GM18517 (cell line): ENCODE measurements at regions not wholly inside any gene's neighbourhood (a gene's known extent, or its start where the extent isn't known, plus 50 kb on each side); places are given as distances from the start of the nearest gene placed in this dataset.
"Not testable (repeated sequence)": the region's sequence is repeated elsewhere in the genome, so short reads cannot be mapped to it uniquely, and the experiment has no call there.

Experiments
- ATAC-seq: cut with Tn5 transposase; IDR thresholded peaks from one replicate; pipeline ENCODE4 v1.9.1; 2021; ENCODE audit warnings: mild to moderate bottlenecking, moderate library complexity; ENCODE audit not compliant: unreplicated experiment

GRCh38 chr16:73418691-73419090, 370.8 kb upstream of the ZFHX3 start:
- no peak for ATAC-seq

DNA sequence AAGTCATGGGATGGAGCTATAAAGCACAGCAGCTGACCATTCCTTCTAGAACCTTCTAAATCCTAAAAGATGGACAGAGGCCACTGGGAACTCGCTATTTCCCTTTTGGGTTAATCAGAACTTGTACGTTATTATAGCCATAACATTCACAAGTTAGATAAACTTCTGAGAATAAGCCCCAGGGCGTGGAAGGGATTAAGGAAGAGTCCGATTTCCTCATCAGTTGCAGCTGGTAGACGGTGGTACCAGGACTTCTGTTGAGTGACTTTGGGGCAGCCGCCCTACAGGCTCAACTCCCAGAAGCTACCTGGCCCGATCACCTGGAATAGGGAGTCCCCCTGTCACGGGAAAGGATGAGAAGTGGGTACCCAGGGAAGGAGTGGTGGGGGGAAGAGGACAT, 370.1 kb upstream of the ZFHX3 start:
- no peak for ATAC-seq

- ATAC-seq = no peak
These were observed 367.4 kb upstream of the ZFHX3 start for GRCh38 chr16:73415286-73415685.

- ATAC-seq = no peak
These were observed 366.7 kb upstream of the ZFHX3 start for GRCh38 chr16:73414638-73415037.

GRCh38 chr16:73413830-73414190, 365.9 kb upstream of the ZFHX3 start:
- ATAC-seq = no peak

DNA sequence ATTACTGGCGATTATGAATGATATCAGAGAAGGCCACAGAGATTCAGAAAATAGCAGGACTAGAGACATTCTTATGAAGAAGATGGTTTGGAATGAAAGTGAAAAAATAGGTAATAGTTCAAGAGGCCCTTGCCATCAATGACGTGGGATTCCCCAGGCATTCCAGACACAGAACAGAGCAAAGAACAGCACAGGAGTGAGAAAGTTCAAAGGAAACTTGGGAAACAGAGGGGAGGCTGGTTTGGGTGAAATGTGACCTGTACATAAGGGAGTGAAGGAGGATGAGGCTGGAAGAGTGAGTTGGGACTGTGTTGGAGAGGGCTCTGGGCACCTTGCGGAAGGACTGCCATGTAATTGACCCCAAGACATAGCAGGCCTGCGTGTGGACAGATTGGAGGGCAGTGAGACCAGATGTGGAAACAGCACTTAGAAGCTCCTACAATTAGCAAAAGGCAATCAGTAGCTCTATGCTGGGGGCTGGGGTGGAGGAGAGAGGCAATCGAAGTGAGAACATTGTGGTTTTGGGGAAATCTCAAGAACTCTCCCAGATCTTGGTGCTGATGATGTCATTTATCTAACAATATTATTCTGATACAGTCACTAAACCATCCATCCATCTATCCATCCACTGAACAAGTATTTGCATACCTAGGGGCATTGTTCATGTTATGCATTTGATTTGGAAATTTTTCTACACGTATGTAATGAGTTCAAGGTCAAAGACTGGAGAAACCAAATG, 365.3 kb upstream of the ZFHX3 start:
- ATAC-seq = no peak

- no peak for ATAC-seq
These were observed 364.5 kb upstream of the ZFHX3 start for GRCh38 chr16:73412416-73412815.

DNA sequence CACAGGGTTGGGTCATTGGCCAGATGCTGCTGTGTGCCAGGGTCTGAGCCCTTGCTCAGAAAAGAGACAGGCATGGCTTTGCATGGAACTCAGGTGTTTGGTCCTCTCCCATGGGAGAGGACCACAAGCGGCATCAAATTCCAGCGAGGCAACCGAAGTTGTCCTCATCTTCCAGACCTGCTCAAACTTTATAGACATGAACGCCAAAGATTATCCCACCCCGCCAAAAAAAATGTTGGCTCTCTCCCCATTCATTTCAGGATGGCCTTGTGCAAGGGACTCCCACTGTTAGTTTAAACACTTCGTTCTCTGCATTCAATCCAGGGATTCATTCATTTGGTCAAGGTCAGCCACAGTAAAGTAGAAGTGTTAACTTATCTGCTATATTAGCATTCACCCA, 360.8 kb upstream of the ZFHX3 start:
- ATAC-seq = no peak

- no peak for ATAC-seq
These were observed 360.4 kb upstream of the ZFHX3 start for GRCh38 chr16:73408311-73408710.

DNA sequence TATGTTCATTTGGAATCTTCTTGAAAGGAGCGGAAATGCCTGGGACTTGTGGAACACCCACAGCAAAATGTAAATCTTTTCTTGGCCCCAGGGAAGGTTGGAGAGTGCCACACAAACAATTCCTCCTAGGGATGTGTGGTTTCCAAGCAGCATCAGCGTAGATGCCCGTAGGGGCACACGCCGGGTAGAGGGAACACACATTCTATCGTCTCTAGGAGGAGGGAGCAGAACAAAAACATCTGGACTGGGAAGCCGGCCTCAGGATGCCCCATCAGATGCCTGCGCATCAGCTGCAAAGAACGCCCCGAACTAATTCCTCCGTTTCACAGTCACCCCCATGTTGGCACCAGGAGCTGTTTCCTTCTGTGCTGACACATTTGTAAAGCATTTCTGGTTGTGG, 357.9 kb upstream of the ZFHX3 start:
- no peak for ATAC-seq

- ATAC-seq = no peak
These were observed 356.1 kb upstream of the ZFHX3 start for GRCh38 chr16:73404001-73404400.

DNA sequence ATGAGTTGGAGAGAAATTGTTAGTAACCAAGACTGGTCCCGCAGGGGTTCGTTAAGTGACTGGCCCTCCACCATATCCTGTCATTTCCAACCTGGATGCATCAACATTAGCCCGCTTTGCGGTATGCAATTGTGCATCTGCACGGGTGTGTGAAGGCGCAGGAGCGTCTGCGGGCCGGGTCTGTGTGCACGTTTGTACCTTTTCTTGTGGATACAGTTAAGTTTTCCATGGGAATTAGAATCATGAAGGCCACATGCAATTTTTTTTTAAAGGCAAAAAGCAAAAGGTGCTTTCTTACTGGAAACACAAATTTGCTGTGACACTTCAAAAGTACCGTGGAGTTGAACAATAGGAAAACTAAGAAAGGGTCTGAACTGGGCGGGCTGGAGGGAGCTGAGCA, 355.4 kb upstream of the ZFHX3 start:
- no peak for ATAC-seq

DNA sequence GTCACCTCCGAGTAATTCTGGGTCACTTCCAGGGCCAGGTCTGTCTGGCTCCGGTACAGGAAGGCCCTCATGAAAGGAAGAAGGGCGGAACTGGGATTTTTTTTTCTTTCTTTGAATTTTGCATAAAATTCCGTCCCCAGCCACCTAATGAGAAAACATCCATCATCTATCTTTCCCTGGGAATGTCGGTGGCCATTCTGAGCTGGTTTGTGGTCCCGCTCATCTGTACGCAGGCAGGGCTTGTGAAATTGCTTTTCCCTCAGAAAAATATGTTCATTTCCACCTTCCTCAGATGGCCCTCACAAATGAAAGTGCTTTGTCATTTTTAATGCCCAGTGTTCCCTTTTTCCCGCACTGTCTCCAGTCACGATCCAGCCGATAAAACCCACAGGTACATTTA, 353.0 kb upstream of the ZFHX3 start:
- ATAC-seq = no peak

GRCh38 chr16:73399997-73400396, 352.1 kb upstream of the ZFHX3 start:
- no peak for ATAC-seq

GRCh38 chr16:73399486-73399885, 351.6 kb upstream of the ZFHX3 start:
- no peak for ATAC-seq

GRCh38 chr16:73398604-73399003, 350.7 kb upstream of the ZFHX3 start:
- ATAC-seq = not testable (repeated sequence)

DNA sequence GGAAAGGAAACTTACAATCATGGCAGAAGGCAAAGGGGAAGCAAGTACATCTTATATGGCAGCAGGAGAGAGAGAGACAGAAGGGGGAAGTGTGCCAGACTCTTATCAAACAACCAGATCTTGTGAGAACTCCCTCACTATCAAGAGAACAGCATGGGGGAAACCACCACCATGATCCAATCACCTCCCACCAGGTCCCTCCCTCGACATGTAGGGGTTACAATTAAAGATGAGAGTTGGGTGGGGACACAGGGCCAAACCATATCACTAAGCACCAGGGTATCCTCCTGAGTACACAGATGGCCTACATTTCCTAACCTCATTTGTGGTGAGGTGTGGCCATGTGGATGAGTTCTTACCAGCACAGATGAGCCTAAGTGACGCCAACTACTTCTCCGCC, 348.6 kb upstream of the ZFHX3 start:
- no peak for ATAC-seq

DNA sequence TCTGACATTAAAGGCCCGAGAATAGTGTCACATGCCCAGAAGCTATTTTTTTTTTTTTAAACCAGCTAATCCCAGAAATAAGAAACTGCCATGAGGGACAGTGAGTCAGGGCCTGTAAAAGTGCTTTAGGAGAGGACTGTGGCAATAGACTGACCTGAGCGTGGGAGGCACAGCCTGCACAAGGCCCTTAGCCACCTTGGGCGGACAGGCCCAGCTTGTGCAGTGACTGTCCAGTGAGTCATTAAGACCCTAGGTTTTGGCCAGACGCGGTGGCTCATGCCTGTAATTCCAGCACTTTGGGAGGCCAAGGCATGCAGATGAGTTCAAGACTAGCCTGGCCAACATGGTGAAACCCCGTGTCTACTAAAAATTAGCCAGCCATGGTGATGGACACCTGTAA, 343.0 kb upstream of the ZFHX3 start:
- ATAC-seq = no peak

DNA sequence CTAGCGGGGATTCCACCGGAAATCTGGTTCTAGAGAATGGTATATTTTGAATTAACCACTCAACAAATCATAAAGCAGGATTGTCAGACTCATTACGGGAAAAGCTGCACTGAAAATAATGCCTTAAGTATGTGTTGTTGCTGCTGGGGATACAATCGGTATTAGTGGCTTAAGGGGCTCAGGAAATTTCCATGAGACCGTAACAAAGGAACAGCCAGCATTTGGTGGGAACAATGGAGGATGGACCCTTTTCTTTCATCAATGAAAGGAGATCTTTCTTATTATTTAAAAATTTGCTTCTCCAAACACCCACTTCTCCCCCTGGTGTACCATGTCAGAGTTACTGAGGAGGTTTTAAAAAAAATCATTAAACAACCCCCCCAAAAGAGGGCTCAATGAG, 342.6 kb upstream of the ZFHX3 start:
- ATAC-seq = no peak

GRCh38 chr16:73389085-73389484, 341.2 kb upstream of the ZFHX3 start:
- ATAC-seq = no peak

DNA sequence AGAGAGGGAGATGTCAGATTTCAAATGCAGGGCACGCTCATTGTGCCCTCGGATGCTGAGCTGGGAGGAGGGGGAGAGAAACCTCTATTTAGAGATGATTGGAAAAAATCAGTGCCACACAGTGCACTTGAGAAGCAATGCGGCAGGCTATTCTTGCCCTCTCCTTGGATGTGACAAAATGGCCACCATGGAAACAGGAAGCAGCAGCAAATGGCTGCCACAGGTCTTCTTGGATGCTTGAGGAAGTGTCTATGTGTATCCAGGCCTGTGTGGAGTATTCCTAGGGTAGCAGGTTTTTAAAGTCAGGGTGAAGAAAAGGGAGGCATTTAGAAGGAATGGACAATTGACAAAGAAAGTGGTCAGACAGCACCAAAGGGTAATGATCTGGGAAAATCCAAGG, 340.1 kb upstream of the ZFHX3 start:
- ATAC-seq = no peak

- ATAC-seq = no peak
These were observed 337.8 kb upstream of the ZFHX3 start for GRCh38 chr16:73385696-73386095.

DNA sequence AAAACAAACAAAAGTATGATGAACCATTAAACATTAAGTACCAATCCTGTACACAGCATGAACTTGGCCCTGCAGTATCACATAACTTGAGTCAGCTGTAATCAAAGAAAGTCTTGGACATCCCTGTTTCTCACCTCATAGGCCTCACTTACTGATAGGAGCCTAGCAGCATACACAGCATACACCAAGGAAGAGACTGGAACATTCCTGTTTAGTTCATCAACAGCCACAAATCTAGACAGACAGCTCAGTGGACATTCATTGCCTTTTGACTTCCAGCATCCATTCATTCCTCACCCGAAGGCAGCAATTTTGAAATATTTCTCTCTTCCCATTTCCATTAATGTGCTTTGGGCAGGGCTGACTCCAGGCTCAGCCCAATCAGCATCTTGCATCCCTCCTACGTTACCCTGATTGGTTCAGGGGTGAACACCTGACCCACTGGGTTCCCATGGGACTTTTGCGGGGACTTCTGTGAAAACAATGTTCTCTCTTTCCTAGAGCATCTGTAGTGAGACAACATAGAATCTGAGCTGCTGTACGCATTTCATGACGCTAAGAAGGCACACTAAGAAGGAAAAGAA, 336.7 kb upstream of the ZFHX3 start:
- no peak for ATAC-seq
